NCI-H2196 treated with DMSO at 0.1 percent for 48 hours (cell line): ENCODE measurements at regions not wholly inside any gene's neighbourhood (a gene's known extent, or its start where the extent isn't known, plus 50 kb on each side); places are given as distances from the start of the nearest gene placed in this dataset.

Source experiments
- DNase-seq: peaks from one replicate; lab custom pipeline; 2025; ENCODE audit not compliant: unreplicated experiment; lab: John Stamatoyannopoulos, UW

DNA sequence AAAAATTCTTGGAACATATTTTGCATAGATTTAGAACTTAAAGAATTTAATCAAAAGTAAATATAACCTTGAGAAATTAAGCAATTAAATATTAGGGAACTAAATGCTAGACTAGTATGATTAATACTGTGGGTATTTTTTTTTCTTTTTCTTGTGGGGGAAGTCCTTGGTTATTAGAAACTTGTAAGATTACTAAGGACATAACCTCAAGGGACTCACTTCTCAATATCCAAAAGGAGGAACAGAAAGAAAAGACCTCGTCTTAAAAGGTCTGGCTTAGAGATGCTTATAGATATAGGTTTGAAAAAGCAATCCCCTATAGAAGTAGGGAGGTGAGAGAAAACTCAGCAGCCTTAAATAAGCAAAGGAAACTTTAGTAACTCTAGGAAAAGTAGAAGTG lies 368.5 kb downstream of the INSC start:
- no peak for DNase-seq

- DNase-seq = no peak
Measured at GRCh38 chr11:15484398-15484797, 369.7 kb downstream of the INSC start.

GRCh38 chr11:15485432-15485831 lies 370.7 kb downstream of the INSC start:
- DNase-seq = no peak

DNA sequence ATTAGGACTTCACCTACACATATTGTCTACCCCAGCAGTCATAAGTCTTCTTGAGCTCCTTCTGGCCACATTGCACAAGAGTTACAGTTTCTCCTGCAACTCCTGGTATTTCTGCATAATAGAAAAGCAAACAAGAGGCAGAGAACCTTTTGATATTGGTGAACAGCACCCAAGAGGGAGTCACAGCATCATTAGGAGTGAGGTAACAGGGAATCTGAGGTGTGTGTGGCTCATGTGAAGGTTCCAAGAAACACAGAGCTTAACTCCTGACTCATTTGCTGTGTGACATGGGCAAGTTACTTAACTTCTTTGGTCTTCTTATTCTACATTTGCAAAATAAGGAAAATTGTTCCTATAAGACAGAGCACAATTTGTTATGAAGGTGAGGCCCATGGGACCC lies 374.6 kb downstream of the INSC start:
- DNase-seq = no peak

- no peak for DNase-seq
Measured at GRCh38 chr11:15490535-15490934, 375.8 kb downstream of the INSC start.

DNA sequence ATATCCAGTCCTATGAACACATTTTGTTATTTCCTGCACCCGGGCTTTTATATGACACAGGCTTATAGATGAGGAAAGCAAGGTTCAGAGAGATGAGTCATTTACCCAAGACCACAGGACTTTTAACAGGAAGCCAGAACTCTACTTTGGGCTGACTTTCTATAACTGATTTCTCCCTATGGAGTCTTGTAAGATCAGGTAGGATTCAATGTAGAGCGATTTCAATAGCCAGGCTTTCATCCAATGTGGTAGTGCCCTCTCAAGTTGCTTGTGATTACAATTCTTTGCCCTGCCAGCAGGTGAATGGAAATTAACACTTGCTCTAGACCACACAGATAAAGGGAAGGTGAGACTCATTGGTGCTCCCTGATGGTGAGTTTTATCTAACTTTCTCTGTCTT lies 378.3 kb downstream of the INSC start:
- DNase-seq = no peak

DNA sequence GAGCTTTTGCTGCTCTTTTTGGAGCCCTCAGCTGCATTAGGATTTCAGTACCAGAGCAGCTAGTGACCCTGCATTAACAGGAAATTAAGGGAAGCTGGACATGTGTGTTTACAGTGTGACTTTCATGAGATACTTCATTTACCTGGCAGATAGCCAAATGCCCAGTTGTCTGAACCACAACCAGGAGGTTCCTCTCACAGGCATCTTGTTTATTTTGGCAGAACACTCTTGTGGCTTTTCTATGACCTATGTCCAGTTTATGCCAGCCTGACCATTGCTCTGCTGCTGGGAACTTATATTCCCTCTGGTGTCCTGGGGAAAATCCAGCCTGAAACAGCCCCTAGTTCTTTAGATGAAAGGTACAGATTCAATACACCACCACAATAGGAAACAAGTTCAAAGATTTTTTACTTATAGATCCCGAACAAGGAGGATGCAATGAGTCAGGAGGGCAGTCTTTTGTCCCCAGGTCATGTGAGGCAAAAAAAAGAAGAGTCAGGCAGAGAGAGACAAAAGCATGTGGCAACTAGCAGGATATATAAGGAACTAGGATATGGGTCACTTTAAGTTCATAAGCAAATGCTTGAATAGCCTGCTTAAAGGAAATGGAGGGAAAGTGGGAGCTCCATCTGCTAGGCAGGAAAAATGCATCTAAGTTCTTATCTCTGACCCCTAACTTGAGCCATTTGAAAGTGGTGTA lies 379.3 kb downstream of the INSC start:
- DNase-seq = peak; percentile 60

- no peak for DNase-seq
Measured at GRCh38 chr11:15494740-15495139, 380.0 kb downstream of the INSC start.

DNA sequence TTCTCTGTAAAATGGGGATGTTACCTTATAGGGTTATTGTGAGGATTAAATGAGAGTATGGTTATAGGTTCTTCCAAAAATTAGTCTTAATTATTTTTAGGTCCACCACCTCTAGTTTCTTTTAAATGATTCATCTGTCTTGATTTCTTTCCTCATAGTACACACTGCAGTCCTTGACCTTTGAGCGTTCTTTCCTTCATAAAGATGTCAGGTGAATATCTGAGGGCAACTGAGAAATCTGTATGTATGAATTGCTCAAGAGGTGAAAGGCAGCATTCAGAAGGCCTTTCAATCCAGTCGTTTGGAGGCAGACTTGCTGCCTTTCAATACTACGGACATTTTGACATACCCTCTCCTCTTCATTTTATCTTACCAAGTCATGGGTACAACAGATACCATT lies 380.7 kb downstream of the INSC start:
- DNase-seq = no peak

- DNase-seq = no peak
Measured at GRCh38 chr11:15497366-15497765, 382.6 kb downstream of the INSC start.

DNA sequence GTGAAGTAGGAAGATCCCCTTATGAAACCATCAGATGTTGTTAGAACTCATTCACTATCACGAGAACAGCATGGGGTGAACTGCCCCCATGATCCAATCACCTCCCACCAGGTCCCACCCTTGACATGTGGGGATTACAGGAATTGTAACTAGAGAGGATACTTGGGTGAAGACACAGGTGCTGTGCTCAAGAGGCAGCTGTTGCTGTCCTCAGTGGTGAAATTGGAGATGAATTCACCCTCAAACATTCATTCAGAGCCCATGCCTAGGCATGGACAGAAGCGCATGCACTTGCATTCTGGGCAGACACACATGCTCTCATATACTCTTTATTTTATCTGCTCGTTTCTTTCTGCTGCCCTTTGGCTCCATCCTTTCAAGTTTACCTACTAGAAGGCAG lies 385.0 kb downstream of the INSC start:
- DNase-seq = no peak

DNA sequence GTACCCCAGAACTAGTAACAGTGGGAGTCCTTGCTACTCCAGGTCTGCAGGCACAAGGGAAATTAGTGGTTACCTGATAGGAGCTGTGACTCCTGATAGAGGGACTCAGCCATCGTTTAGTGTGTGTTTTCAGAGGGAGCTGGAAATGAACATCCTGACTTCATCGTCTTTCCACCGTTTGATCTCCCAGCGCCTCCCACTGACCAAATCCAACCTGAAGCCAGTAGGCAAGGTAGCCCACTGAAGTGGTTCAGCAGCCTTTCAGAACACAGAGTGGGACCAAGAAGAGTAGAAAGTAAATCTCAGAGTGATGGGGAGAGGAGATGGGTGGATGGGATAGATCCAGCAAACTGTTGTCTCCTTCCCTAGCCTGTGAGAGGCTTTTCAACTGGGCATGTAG lies 385.9 kb downstream of the INSC start:
- no peak for DNase-seq

GRCh38 chr11:15501566-15501965 lies 386.8 kb downstream of the INSC start:
- no peak for DNase-seq

DNA sequence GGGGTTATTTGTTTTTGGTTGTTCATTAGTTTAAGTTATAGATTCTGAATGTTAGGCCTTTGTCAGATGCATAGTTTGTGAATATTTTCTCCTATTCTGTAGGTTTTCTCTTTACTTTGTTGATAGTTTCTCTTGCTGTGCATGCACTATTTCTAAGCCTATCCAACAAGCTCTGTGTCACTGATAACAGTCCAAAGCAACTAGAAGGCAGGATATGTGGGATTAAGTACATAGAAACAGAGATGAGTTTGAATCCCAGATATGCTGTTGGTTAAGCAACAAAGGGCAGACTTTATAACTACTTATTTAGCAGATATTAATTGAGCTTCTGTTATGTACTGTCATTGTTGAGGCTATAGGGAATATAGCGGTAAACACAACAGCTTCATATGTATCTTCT lies 390.4 kb downstream of the INSC start:
- DNase-seq = no peak

DNA sequence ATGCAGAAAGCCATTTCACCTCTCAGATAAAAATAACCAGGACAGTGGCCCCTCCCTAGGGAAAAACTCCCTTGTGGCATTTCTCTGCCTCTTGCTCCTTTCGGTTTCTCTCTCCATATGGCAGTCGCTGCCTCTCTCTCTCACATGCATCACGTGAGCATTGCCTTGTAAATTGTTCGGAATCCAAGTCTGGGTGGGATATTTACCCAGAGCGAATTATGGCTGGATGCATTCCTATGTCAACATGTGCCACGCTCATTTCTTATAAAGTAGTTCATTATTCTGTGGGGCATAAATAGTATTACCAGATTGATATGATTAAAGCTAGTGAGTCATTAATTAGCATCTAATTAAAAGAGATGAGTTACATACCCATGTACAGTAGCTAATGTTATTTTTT lies 392.9 kb downstream of the INSC start:
- no peak for DNase-seq

- no peak for DNase-seq
Measured at GRCh38 chr11:15509082-15509481, 394.4 kb downstream of the INSC start.

GRCh38 chr11:15519124-15519791 lies 404.5 kb downstream of the INSC start:
- DNase-seq = no peak

GRCh38 chr11:15519911-15520310 lies 405.2 kb downstream of the INSC start:
- DNase-seq = no peak

DNA sequence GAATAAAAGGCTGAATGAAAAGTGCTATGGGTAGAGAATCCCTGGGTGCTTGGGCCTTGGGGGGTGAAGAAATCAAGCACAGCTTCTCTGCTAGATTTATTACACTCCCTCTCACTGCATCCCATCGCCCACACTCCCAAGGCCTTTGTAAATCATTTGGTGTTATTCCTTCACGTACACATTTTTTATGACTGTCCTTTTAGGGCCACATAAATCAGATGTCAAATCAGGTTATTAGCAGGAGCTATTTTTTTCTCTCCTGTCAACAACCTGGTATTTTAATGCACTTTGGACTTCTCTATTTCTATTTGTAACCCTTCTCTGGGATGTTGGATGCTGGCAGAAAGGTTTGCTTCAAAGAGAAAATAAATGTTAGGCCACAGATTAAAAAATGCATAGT lies 408.8 kb downstream of the INSC start:
- DNase-seq = no peak

DNA sequence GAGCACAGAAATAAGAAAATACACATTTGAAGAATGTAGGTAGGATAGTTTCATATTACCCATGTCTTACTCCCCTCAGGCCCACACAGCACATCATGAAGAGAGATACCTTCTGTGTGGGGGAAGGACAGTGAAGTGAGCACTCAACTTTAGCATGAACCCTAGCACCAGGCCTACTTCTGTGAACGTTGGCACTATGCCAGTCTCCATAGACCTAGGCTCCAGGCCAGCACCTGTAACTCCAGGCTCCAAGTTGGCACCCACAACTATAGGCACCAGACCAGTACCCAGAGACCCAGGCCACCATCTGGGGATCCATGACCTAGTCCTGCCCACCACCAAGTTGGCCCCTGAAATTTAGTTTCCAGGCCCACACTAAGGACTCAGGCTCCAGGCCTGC lies 410.9 kb downstream of the INSC start:
- no peak for DNase-seq

- DNase-seq = no peak
Measured at GRCh38 chr11:15526032-15526431, 411.3 kb downstream of the INSC start.

DNA sequence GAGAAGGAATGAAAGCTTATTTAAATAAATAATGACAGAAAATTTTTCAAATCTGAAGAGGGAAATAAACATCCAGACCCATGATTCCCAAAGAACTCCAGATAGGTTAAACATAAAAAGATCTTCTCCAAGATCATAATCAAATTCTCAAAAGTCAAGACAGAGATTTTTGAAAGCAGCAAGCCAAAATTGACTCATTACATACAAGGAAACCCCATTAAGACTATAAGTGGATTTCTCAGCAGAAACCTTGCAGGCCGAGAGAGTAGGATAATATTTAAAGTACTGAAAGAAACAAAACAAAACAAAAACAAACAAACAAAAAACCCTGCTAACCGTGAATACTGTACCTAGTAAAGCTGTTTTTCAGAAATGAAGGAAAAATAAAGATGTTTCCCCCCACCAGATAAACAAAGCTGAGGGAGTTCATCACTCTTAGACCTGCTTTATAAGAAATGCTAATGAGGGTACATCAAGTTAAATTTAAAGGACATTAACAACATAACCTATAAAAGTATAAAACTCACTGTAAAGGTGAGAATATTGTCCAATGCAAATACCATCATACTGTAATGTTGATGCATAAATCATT lies 412.2 kb downstream of the INSC start:
- DNase-seq = no peak

DNA sequence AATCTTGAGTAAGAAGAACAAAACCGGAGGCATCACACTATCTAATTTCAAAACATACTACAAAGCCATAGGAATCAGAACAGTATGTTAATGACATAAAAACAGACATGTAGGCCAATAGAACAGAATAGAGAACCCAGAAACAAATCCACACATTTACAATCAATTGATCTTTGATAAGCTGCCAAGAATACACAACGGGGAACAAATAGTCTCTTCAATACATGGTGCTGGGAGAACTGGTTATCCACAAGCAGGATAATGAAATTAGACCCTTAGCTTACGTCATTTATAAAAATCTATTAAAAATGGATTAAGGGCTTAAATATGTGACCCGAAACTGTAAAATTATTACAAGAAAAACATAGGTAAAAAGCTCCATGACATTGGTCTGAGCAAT lies 417.7 kb downstream of the INSC start:
- no peak for DNase-seq
